H9 (cell line): ENCODE measurements at regions not wholly inside any gene's neighbourhood (a gene's known extent, or its start where the extent isn't known, plus 50 kb on each side); places are given as distances from the start of the nearest gene placed in this dataset.

Experiments
- DNase-seq: peaks from one replicate; pipeline ENCODE4 v3.0.0-alpha.2; 2017
- H2AFZ ChIP-seq: one replicate; pipeline ENCODE4 v1.6.1; 2013; ENCODE audit warnings: mild to moderate bottlenecking, low read length, control low read depth, moderate library complexity
- H2AK5ac ChIP-seq: 2 replicates; pipeline ENCODE4 v1.6.1; 2013; ENCODE audit warnings: low read length, control low read depth, mixed read lengths; ENCODE audit not compliant: insufficient read length
- H2BK120ac ChIP-seq: one replicate; pipeline ENCODE4 v1.6.1; 2013; ENCODE audit warnings: low read depth, mild to moderate bottlenecking, low read length, control low read depth, inconsistent platforms; ENCODE audit not compliant: poor library complexity, severe bottlenecking
- H2BK12ac ChIP-seq: 2 replicates; pipeline ENCODE4 v1.6.1; 2013; ENCODE audit warnings: low read length, control low read depth, mixed read lengths, low read depth; ENCODE audit not compliant: insufficient read length
- H2BK15ac ChIP-seq: 2 replicates; pipeline ENCODE4 v1.6.1; 2013; ENCODE audit warnings: low read depth, low read length, control low read depth
- H2BK20ac ChIP-seq: one replicate; pipeline ENCODE4 v1.6.1; 2013; ENCODE audit warnings: low read depth, mild to moderate bottlenecking, low read length, control low read depth, inconsistent platforms; ENCODE audit not compliant: poor library complexity, severe bottlenecking
- H2BK5ac ChIP-seq: 2 replicates; pipeline ENCODE4 v1.6.1; 2013; ENCODE audit warnings: low read length, control low read depth, mixed read lengths; ENCODE audit not compliant: insufficient read length
- H3K14ac ChIP-seq: 2 replicates; pipeline ENCODE4 v1.6.1; 2013; ENCODE audit warnings: low read length, control low read depth; ENCODE audit not compliant: insufficient read depth
- H3K18ac ChIP-seq: 2 replicates; pipeline ENCODE4 v1.6.1; 2013; ENCODE audit warnings: low read depth, mild to moderate bottlenecking, mixed read lengths, low read length, control low read depth; ENCODE audit not compliant: insufficient read length
- H3K23ac ChIP-seq: 2 replicates; pipeline ENCODE4 v1.6.1; 2013; ENCODE audit warnings: low read length, control low read depth, mixed read lengths, low read depth; ENCODE audit not compliant: insufficient read length
- H3K23me2 ChIP-seq: 2 replicates; pipeline ENCODE4 v1.6.1; 2013; ENCODE audit warnings: low read depth, mild to moderate bottlenecking, mixed read lengths, low read length, control low read depth; ENCODE audit not compliant: insufficient read length, poor library complexity, severe bottlenecking
- H3K27ac ChIP-seq: 2 replicates; pipeline ENCODE4 v1.5.1; 2013; ENCODE audit warnings: low read length, control low read depth, mixed read lengths, low read depth; ENCODE audit not compliant: insufficient read length
- H3K27me3 ChIP-seq: 2 replicates; pipeline ENCODE4 v1.6.1; 2013; ENCODE audit warnings: low read length, control low read depth, inconsistent platforms; ENCODE audit not compliant: insufficient read depth
- H3K4ac ChIP-seq: 2 replicates; pipeline ENCODE4 v1.6.1; 2013; ENCODE audit warnings: low read depth, mild to moderate bottlenecking, control low read depth, inconsistent platforms, low read length, moderate library complexity
- H3K4me1 ChIP-seq: 2 replicates; pipeline ENCODE4 v1.6.1; 2013; ENCODE audit warnings: low read length, control low read depth, inconsistent platforms; ENCODE audit not compliant: insufficient read depth
- H3K4me2 ChIP-seq: 2 replicates; pipeline ENCODE4 v1.6.1; 2013; ENCODE audit warnings: low read length, control low read depth, mixed read lengths; ENCODE audit not compliant: insufficient read length, insufficient read depth
- H3K56ac ChIP-seq: 2 replicates; pipeline ENCODE4 v1.6.1; 2013; ENCODE audit warnings: low read depth, mild to moderate bottlenecking, mixed read lengths, low read length, control low read depth; ENCODE audit not compliant: insufficient read length
- H3K79me1 ChIP-seq: 2 replicates; pipeline ENCODE4 v1.6.1; 2013; ENCODE audit warnings: low read depth, mild to moderate bottlenecking, moderate library complexity, low read length, control low read depth, inconsistent platforms; ENCODE audit not compliant: insufficient read depth, poor library complexity, severe bottlenecking
- H3K79me2 ChIP-seq: 2 replicates; pipeline ENCODE4 v1.6.1; 2013; ENCODE audit warnings: low read length, control low read depth, inconsistent platforms; ENCODE audit not compliant: insufficient read depth
- H3K9ac ChIP-seq: 2 replicates; pipeline ENCODE4 v1.6.1; 2013; ENCODE audit warnings: low read length, control low read depth, mixed read lengths; ENCODE audit not compliant: insufficient read length; ENCODE audit errors: extremely low read depth
- H3K9me3 ChIP-seq: one replicate; pipeline ENCODE4 v1.6.1; 2013; ENCODE audit warnings: low read depth, low read length, inconsistent platforms; ENCODE audit not compliant: control insufficient read depth
- H3T11ph ChIP-seq: one replicate; pipeline ENCODE4 v1.6.1; 2013; ENCODE audit warnings: mild to moderate bottlenecking, low read length, control low read depth, inconsistent platforms
- H4K20me1 ChIP-seq: one replicate; pipeline ENCODE4 v1.6.1; 2013; ENCODE audit not compliant: control insufficient read depth, insufficient read length, insufficient read depth
- H4K5ac ChIP-seq: 2 replicates; pipeline ENCODE4 v1.6.1; 2013; ENCODE audit warnings: low read depth, mild to moderate bottlenecking, mixed read lengths, low read length, control low read depth; ENCODE audit not compliant: insufficient read length
- H4K8ac ChIP-seq: replicated peaks from 2 replicates; pipeline ENCODE4 v1.6.1; 2013; ENCODE audit warnings: low read length, control low read depth, mixed read lengths, low read depth; ENCODE audit not compliant: insufficient read length
- H4K91ac ChIP-seq: 2 replicates; pipeline ENCODE4 v1.6.1; 2013; ENCODE audit warnings: low read depth, mild to moderate bottlenecking, moderate library complexity, mixed read lengths, low read length, control low read depth; ENCODE audit not compliant: insufficient read length
- H3K27ac Mint-ChIP-seq, 3 experiments: 2 replicates in 2 of 3; 3 replicates in 1 of 3; pipeline ENCODE4 v1.8.0; 2020 to 2021; ENCODE audit warnings: mixed read lengths in 3 of 3, mild to moderate bottlenecking in 1 of 3, moderate library complexity in 1 of 3
- H3K27me3 Mint-ChIP-seq: 2 replicates; pipeline ENCODE4 v1.8.0; 2021; ENCODE audit warnings: low read depth, mild to moderate bottlenecking, moderate library complexity, mixed read lengths
- H3K36me3 Mint-ChIP-seq, 3 experiments: 2 replicates in 2 of 3; 3 replicates in 1 of 3; pipeline ENCODE4 v1.8.0; 2020 to 2021; ENCODE audit warnings: low read depth in 3 of 3, mixed read lengths in 3 of 3; ENCODE audit not compliant: insufficient read depth in 1 of 3
- H3K4me1 Mint-ChIP-seq, 2 experiments: 2 replicates each; pipeline ENCODE4 v1.8.0; 2020; ENCODE audit warnings: mixed read lengths in 2 of 2
- H3K4me3 Mint-ChIP-seq, 2 experiments: 2 replicates in 1 of 2; 3 replicates in 1 of 2; pipeline ENCODE4 v1.8.0; 2020 to 2021; ENCODE audit warnings: mild to moderate bottlenecking in 2 of 2, mixed read lengths in 2 of 2, moderate library complexity in 1 of 2
- H3K9me3 Mint-ChIP-seq, 2 experiments: 2 replicates in 1 of 2; 3 replicates in 1 of 2; pipeline ENCODE4 v1.8.0; 2020; ENCODE audit warnings: mild to moderate bottlenecking in 2 of 2, mixed read lengths in 2 of 2, moderate library complexity in 1 of 2
- CTCF ChIP-seq: fragments of 200-600 bp; sonication (generic); conservative IDR thresholded peaks from 3 replicates; pipeline ENCODE4 v1.8.0; 2021; ENCODE audit warnings: antibody characterized with exemption, mild to moderate bottlenecking
- WGBS: extraction: QIAGEN DNeasy Blood & Tissue Kit; methylation state at CpG from one replicate; pipeline ENCODE4 v1.1.7; 2013; ENCODE audit warnings: missing lambda C conversion rate, low lambda C conversion rate, mixed read lengths; ENCODE audit not compliant: insufficient read length; ENCODE audit errors: extremely low coverage; 5-methylcytosine and 5-hydroxymethylcytosine counted together

GRCh38 chr1:219367496-219367895 lies 193.8 kb downstream of the LYPLAL1 start:
- Histone ChIP-seq H2BK20ac (no peak overlapping the region), H3K4me2 (no peak overlapping the region), H3K18ac (no peak overlapping the region), H3K27me3 (no peaks in the 10 kb centered on the region), H3K9ac (no peak overlapping the region), H3K56ac (no peak overlapping the region), H3K4me1 (no peaks in the 10 kb centered on the region), H3K79me1 (no peaks in the 10 kb centered on the region), H3K9me3 (no peaks in the 10 kb centered on the region), H3K27ac (no peak overlapping the region), H2BK15ac (no peak overlapping the region), H3K79me2 (no peaks in the 10 kb centered on the region), H2AK5ac (no peak overlapping the region), H3K4ac (no peak overlapping the region), H4K91ac (no peak overlapping the region), H4K20me1 (no peaks in the 10 kb centered on the region), H3K14ac (no peak overlapping the region), H4K5ac (no peak overlapping the region), H2BK120ac (no peak overlapping the region), H3T11ph (no peak overlapping the region), H3K23me2 (no peaks in the 10 kb centered on the region), H2BK12ac (no peak overlapping the region), H3K23ac (no peak overlapping the region), H2AFZ (no peak overlapping the region), H4K8ac (no peak overlapping the region), H2BK5ac (no peak overlapping the region)
- Mint-ChIP-seq H3K36me3 (no peaks in the 10 kb centered on the region), H3K9me3 (no peaks in the 10 kb centered on the region), H3K27ac (no peak overlapping the region), H3K27me3 (no peaks in the 10 kb centered on the region), H3K4me1 (no peaks in the 10 kb centered on the region; a peak in 2 of 4 replicates), H3K4me3 (no peak overlapping the region)
- no peak for TF ChIP-seq CTCF
- no CpG with 5 or more reads among the region's 3 CpGs for WGBS
- DNase-seq = no peak
